Fibroblast of villous mesenchyme (primary cell): ENCODE measurements at regions not wholly inside any gene's neighbourhood (a gene's known extent, or its start where the extent isn't known, plus 50 kb on each side); places are given as distances from the start of the nearest gene placed in this dataset.
"Not testable (repeated sequence)": the region's sequence is repeated elsewhere in the genome, so short reads cannot be mapped to it uniquely, and the experiment has no call there.

Source experiments
- DNase-seq: peaks from one replicate; pipeline ENCODE4 v3.0.0-alpha.2; 2010; ENCODE audit warnings: low read depth
- H3K4me3 ChIP-seq: 2 replicates; pipeline ENCODE4 v1.5.1; 2011; ENCODE audit warnings: low read depth, mild to moderate bottlenecking, low read length
- TF ChIP-seq, protein P1 (sequence below): IDR thresholded peaks from 2 replicates; pipeline ENCODE4 v1.5.1; 2012; ENCODE audit warnings: low read depth, mild to moderate bottlenecking, low read length; ENCODE audit not compliant: insufficient read depth

DNA sequence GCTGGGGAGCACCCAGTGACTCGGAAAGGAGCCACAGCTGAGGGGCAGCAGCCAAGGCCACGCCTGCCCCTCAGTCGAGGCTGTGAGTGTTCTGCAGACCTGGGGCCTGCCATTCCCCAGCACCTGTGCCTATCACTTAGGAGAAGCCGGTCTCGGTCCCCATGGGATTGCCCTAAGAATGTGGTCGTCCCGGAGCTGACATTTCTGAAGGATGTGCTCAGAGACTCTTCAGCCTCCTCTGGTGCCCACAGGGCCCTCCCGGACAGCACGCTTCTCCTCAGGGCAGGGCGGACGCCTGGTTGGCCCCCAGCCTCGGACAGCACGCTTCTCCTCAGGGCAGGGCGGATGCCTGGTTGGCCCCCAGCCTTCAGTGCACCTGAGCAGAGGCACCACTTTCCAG lies 223.9 kb downstream of the ERMARD start:
- TF ChIP-seq, protein P1, sequence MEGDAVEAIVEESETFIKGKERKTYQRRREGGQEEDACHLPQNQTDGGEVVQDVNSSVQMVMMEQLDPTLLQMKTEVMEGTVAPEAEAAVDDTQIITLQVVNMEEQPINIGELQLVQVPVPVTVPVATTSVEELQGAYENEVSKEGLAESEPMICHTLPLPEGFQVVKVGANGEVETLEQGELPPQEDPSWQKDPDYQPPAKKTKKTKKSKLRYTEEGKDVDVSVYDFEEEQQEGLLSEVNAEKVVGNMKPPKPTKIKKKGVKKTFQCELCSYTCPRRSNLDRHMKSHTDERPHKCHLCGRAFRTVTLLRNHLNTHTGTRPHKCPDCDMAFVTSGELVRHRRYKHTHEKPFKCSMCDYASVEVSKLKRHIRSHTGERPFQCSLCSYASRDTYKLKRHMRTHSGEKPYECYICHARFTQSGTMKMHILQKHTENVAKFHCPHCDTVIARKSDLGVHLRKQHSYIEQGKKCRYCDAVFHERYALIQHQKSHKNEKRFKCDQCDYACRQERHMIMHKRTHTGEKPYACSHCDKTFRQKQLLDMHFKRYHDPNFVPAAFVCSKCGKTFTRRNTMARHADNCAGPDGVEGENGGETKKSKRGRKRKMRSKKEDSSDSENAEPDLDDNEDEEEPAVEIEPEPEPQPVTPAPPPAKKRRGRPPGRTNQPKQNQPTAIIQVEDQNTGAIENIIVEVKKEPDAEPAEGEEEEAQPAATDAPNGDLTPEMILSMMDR, result no peak
- DNase-seq, result no peak

GRCh38 chr6:169974663-169975062 lies 223.2 kb downstream of the ERMARD start:
- DNase-seq, result no peak
- TF ChIP-seq, protein P1, result no peak
- no peak overlapping the region for H3K4me3 ChIP-seq

More for the DNA sequence above, 223.9 kb downstream of the ERMARD start:
- H3K4me3 ChIP-seq, result no peak overlapping the region

GRCh38 chr6:169973588-169974467 lies 222.4 kb downstream of the ERMARD start:
- H3K4me3 ChIP-seq, DNase-seq: not testable (repeated sequence)

GRCh38 chr6:169972736-169973135 lies 221.3 kb downstream of the ERMARD start:
- no peak overlapping the region for H3K4me3 ChIP-seq
- TF ChIP-seq, protein P1, result no peak
- DNase-seq, result no peak

DNA sequence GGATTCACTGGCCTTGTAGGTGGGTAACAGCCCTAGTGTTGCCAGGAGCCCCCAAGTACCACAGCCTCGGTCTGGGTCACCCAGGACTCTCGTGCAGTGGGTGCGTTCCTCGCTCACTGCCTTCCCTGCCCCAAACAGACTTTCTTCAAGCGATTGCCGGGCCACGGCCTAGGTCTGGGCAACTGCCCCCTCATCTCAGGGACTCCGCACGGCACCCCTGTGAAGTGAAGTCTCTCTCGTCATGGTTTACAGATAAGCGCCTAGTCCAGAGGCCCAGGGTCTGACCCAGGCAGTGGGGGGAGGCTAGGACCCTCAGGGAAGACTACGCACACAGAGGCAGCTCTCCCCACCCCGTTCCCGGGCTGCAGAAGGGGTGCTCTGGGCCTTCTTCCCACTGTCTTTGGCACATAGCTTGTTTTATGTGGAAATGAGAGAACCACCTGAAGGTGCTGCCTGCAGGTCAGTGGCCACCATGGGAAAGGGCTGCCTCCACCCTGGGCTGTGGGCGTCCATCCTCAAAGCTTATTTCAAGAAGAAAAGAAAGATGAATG lies 220.8 kb downstream of the ERMARD start:
- H3K4me3 ChIP-seq, result no peak overlapping the region
- DNase-seq, result no peak
- TF ChIP-seq, protein P1, result no peak

GRCh38 chr6:169971081-169971861 lies 219.8 kb downstream of the ERMARD start:
- no peak overlapping the region for H3K4me3 ChIP-seq
- no peak for DNase-seq
- TF ChIP-seq, protein P1, result no peak
